Neural crest cell (in vitro differentiated cells): ENCODE measurements at regions not wholly inside any gene's neighbourhood (a gene's known extent, or its start where the extent isn't known, plus 50 kb on each side); places are given as distances from the start of the nearest gene placed in this dataset.
A peak's percentile ranks its signal among the peaks of the same experiment; 100 is the strongest.

ENCODE experiments used
- DNase-seq: peaks from one replicate; pipeline ENCODE4 v3.0.0; 2021; ENCODE audit warnings: low read depth, mixed read lengths, low spot score
- H3K27ac Mint-ChIP-seq: one replicate; pipeline ENCODE4 v1.8.0; 2021; ENCODE audit warnings: mild to moderate bottlenecking, mixed read lengths; ENCODE audit not compliant: unreplicated experiment
- H3K27me3 Mint-ChIP-seq: 2 replicates; pipeline ENCODE4 v1.8.0; 2021; ENCODE audit warnings: low read depth, mild to moderate bottlenecking, mixed read lengths
- H3K36me3 Mint-ChIP-seq: 2 replicates; pipeline ENCODE4 v1.8.0; 2021; ENCODE audit warnings: low read depth, mild to moderate bottlenecking, mixed read lengths
- H3K4me1 Mint-ChIP-seq: 2 replicates; pipeline ENCODE4 v1.8.0; 2021; ENCODE audit warnings: mixed read lengths
- H3K4me3 Mint-ChIP-seq: one replicate; pipeline ENCODE4 v1.8.0; 2021; ENCODE audit warnings: mild to moderate bottlenecking, mixed read lengths
- H3K9me3 Mint-ChIP-seq: 2 replicates; pipeline ENCODE4 v1.8.0; 2021; ENCODE audit warnings: mixed read lengths
- CTCF ChIP-seq: fragments of 200-600 bp; sonication (generic); conservative IDR thresholded peaks from 2 replicates; pipeline ENCODE4 v1.5.0; 2021; ENCODE audit warnings: antibody characterized with exemption, mild to moderate bottlenecking

GRCh38 chr1:105398909-105399308 lies 1649.2 kb downstream of the AMY1C start:
- DNase-seq: no peak
- H3K9me3 Mint-ChIP-seq: peaks cover 4% of the 10 kb centered on the region

GRCh38 chr1:105399716-105400115 lies 1650.0 kb downstream of the AMY1C start:
- Mint-ChIP-seq H3K27ac (no peak overlapping the region), H3K9me3 (peaks cover 4% of the 10 kb centered on the region), H3K4me3 (no peak overlapping the region), H3K27me3 (no peaks in the 10 kb centered on the region), H3K4me1 (no peaks in the 10 kb centered on the region), H3K36me3 (peaks cover under 1% of the 10 kb centered on the region)
- DNase-seq: no peak
- TF ChIP-seq CTCF: no peak

More at GRCh38 chr1:105398909-105399308, 1649.2 kb downstream of the AMY1C start:
- Mint-ChIP-seq H3K27me3 (no peaks in the 10 kb centered on the region), H3K4me3 (no peak overlapping the region), H3K27ac (no peak overlapping the region), H3K36me3 (peaks cover 2% of the 10 kb centered on the region), H3K4me1 (no peaks in the 10 kb centered on the region)
- no peak for TF ChIP-seq CTCF

GRCh38 chr1:105416261-105416660 lies 1640.2 kb upstream of the PRMT6 start:
- H3K36me3 Mint-ChIP-seq: no peaks in the 10 kb centered on the region
- H3K4me1 Mint-ChIP-seq: peaks cover 10% of the 10 kb centered on the region
- no peak for TF ChIP-seq CTCF
- H3K4me3 Mint-ChIP-seq: no peak overlapping the region
- H3K27ac Mint-ChIP-seq: no peak overlapping the region
- DNase-seq: no peak
- H3K9me3 Mint-ChIP-seq: peaks cover 5% of the 10 kb centered on the region
- H3K27me3 Mint-ChIP-seq: no peaks in the 10 kb centered on the region

GRCh38 chr1:105419030-105419429 lies 1637.4 kb upstream of the PRMT6 start:
- H3K9me3 Mint-ChIP-seq: peaks cover 5% of the 10 kb centered on the region
- no peak for DNase-seq
- H3K27me3 Mint-ChIP-seq: no peaks in the 10 kb centered on the region
- H3K27ac Mint-ChIP-seq: peak overlapping the region; percentile 23
- no peak overlapping the region for H3K4me3 Mint-ChIP-seq
- H3K36me3 Mint-ChIP-seq: no peaks in the 10 kb centered on the region
- no peak for TF ChIP-seq CTCF
- H3K4me1 Mint-ChIP-seq: peaks cover 14% of the 10 kb centered on the region

- no peaks in the 10 kb centered on the region for H3K27me3 Mint-ChIP-seq
- no peaks in the 10 kb centered on the region for H3K9me3 Mint-ChIP-seq
- no peak for TF ChIP-seq CTCF
- no peak overlapping the region for H3K27ac Mint-ChIP-seq
- H3K4me3 Mint-ChIP-seq: no peak overlapping the region
- no peaks in the 10 kb centered on the region for H3K36me3 Mint-ChIP-seq
- no peak for DNase-seq
- H3K4me1 Mint-ChIP-seq: peaks cover 10% of the 10 kb centered on the region
Observed at GRCh38 chr1:105427543-105427942, 1628.9 kb upstream of the PRMT6 start.
